OCI-LY1 (cell line): ENCODE measurements at regions not wholly inside any gene's neighbourhood (a gene's known extent, or its start where the extent isn't known, plus 50 kb on each side); places are given as distances from the start of the nearest gene placed in this dataset.

ENCODE experiments used
- H2AFZ ChIP-seq: fragments of 200-600 bp; sonication (generic), shearing (Covaris generic); 2 replicates; pipeline ENCODE4 v1.6.0; 2014; ENCODE audit warnings: antibody characterized with exemption, mild to moderate bottlenecking, low read length
- H3F3A ChIP-seq: fragments of 200-600 bp; sonication (generic), shearing (Covaris generic); 2 replicates; pipeline ENCODE4 v1.6.0; 2014; ENCODE audit warnings: mild to moderate bottlenecking, antibody characterized with exemption, low read length, moderate library complexity; ENCODE audit not compliant: insufficient read depth
- H3K27ac ChIP-seq: fragments of 200-600 bp; sonication (generic); 2 replicates; pipeline ENCODE4 v1.5.1; 2014; ENCODE audit warnings: low read length, mixed run types, mild to moderate bottlenecking, low read depth; ENCODE audit not compliant: poor library complexity, severe bottlenecking
- H3K27me3 ChIP-seq: fragments of 200-600 bp; sonication (generic); 2 replicates; pipeline ENCODE4 v1.6.0; 2014; ENCODE audit warnings: antibody characterized with exemption, mild to moderate bottlenecking, low read length, moderate library complexity; ENCODE audit not compliant: insufficient read depth
- H3K36me3 ChIP-seq: fragments of 200-600 bp; sonication (generic); 2 replicates; pipeline ENCODE4 v1.6.1; 2014; ENCODE audit warnings: mild to moderate bottlenecking, antibody characterized with exemption, low read length, moderate library complexity, mixed read lengths; ENCODE audit not compliant: insufficient read depth
- H3K4me1 ChIP-seq: fragments of 200-600 bp; sonication (generic); 2 replicates; pipeline ENCODE4 v1.5.1; 2014; ENCODE audit warnings: mild to moderate bottlenecking, low read length, moderate library complexity; ENCODE audit not compliant: insufficient read depth, severe bottlenecking
- H3K4me2 ChIP-seq: fragments of 200-600 bp; sonication (generic), shearing (Covaris generic); 2 replicates; pipeline ENCODE4 v1.6.1; 2014; ENCODE audit warnings: low read length
- H3K4me3 ChIP-seq: fragments of 200-600 bp; sonication (generic); 2 replicates; pipeline ENCODE4 v1.5.1; 2014; ENCODE audit warnings: low read length, low read depth, mild to moderate bottlenecking, mixed read lengths; ENCODE audit not compliant: poor library complexity, severe bottlenecking
- H3K79me2 ChIP-seq: fragments of 200-600 bp; shearing (Covaris generic); 2 replicates; pipeline ENCODE4 v1.6.1; 2016; ENCODE audit warnings: mixed run types, low read length, mixed read lengths; ENCODE audit not compliant: insufficient read depth
- H3K9ac ChIP-seq: fragments of 200-600 bp; sonication (generic), shearing (Covaris generic); 2 replicates; pipeline ENCODE4 v1.6.1; 2014; ENCODE audit warnings: mild to moderate bottlenecking, low read length, mixed read lengths
- H3K9me2 ChIP-seq: fragments of 200-600 bp; sonication (generic), shearing (Covaris generic); 2 replicates; pipeline ENCODE4 v1.6.1; 2014; ENCODE audit warnings: low read depth, mild to moderate bottlenecking, low read length, mixed read lengths
- H3K9me3 ChIP-seq: fragments of 200-600 bp; shearing (Covaris generic); 2 replicates; pipeline ENCODE4 v1.6.1; 2014; ENCODE audit warnings: low read length, mixed read lengths
- H4K20me1 ChIP-seq: fragments of 200-600 bp; sonication (generic), shearing (Covaris generic); 2 replicates; pipeline ENCODE4 v1.6.0; 2016; ENCODE audit warnings: mild to moderate bottlenecking, low read length; ENCODE audit not compliant: insufficient read depth
- EZH2 ChIP-seq: fragments of 200-600 bp; sonication (generic), shearing (Covaris generic); IDR thresholded peaks from 2 replicates; pipeline ENCODE4 v1.8.0; 2017; ENCODE audit warnings: borderline replicate concordance, mixed run types, mild to moderate bottlenecking, antibody characterized with exemption, low read length, moderate library complexity, mixed read lengths
- TF ChIP-seq, protein P1 (sequence below): fragments of 200-600 bp; sonication (generic), shearing (Covaris generic); IDR thresholded peaks from 2 replicates; pipeline ENCODE4 v1.5.1; 2017; ENCODE audit warnings: mild to moderate bottlenecking, antibody characterized with exemption, low read length, moderate library complexity, mixed read lengths

DNA sequence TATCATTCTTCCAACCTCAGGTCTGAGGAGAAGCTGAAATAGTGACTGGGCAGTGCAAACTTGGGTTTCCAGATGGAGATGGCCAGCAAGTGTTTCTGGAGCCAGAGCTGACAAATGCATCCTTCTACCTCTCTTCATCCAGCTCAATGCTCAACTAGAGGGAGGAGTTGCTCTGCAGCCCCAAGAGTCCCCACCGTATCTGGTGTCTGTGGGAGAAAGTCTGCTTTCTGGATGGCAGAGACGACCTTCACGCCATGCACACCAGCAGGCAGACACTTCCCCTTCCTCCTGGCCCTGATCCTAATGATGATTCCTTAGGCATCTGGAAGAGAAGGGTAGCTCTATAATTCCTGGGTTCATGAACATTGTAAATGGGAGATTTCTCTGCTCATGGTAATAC, 127.4 kb upstream of the SPACA1 start:
- peaks cover 100% of the 10 kb centered on the region for H3K4me1 ChIP-seq
- peaks cover 13% of the 10 kb centered on the region; the same call in 1 of the 2 replicates for H3F3A ChIP-seq
- no peaks in the 10 kb centered on the region for H3K9me2 ChIP-seq
- no peaks in the 10 kb centered on the region for H3K79me2 ChIP-seq
- H4K20me1 ChIP-seq = no peaks in the 10 kb centered on the region
- no peaks in the 10 kb centered on the region for H3K9me3 ChIP-seq
- no peaks in the 10 kb centered on the region for H3K27me3 ChIP-seq
- H3K4me2 ChIP-seq = peak overlapping the region; percentile 84
- H2AFZ ChIP-seq = no peak overlapping the region
- H3K36me3 ChIP-seq = no peaks in the 10 kb centered on the region
- peak overlapping the region; percentile 84 for H3K9ac ChIP-seq
- TF ChIP-seq, protein P1, sequence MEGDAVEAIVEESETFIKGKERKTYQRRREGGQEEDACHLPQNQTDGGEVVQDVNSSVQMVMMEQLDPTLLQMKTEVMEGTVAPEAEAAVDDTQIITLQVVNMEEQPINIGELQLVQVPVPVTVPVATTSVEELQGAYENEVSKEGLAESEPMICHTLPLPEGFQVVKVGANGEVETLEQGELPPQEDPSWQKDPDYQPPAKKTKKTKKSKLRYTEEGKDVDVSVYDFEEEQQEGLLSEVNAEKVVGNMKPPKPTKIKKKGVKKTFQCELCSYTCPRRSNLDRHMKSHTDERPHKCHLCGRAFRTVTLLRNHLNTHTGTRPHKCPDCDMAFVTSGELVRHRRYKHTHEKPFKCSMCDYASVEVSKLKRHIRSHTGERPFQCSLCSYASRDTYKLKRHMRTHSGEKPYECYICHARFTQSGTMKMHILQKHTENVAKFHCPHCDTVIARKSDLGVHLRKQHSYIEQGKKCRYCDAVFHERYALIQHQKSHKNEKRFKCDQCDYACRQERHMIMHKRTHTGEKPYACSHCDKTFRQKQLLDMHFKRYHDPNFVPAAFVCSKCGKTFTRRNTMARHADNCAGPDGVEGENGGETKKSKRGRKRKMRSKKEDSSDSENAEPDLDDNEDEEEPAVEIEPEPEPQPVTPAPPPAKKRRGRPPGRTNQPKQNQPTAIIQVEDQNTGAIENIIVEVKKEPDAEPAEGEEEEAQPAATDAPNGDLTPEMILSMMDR = no peak
- no peak for TF ChIP-seq EZH2
- peak overlapping the region; percentile 99 for H3K27ac ChIP-seq
- peak overlapping the region; percentile 60 for H3K4me3 ChIP-seq

DNA sequence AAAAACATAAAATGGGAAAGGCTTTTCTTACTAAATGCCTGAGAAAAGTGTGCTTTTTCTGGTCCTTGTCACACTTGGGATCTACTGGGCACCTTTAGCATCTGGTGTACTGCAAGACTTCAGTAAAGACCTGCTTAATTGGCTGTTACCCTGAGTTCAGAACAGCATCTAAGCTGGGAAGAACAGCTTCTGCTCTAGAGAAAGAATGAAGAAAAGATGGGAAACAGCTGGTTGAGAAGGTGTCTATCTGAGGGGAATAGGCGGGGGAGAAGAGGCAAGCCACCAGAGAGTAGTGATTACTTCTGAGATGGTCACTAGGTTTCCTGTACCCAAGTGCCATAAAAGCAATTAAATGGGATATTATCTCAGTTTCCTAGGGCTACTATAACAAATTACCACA, 128.2 kb upstream of the SPACA1 start:
- H4K20me1 ChIP-seq = no peaks in the 10 kb centered on the region
- peaks cover 100% of the 10 kb centered on the region for H3K4me1 ChIP-seq
- H3K36me3 ChIP-seq = no peaks in the 10 kb centered on the region
- H3K27ac ChIP-seq = peak overlapping the region; percentile 99
- H3F3A ChIP-seq = peaks cover 13% of the 10 kb centered on the region; the same call in 1 of the 2 replicates
- TF ChIP-seq, protein P1 = no peak
- no peak for TF ChIP-seq EZH2
- H3K9me3 ChIP-seq = no peaks in the 10 kb centered on the region
- H2AFZ ChIP-seq = no peak overlapping the region
- H3K79me2 ChIP-seq = no peaks in the 10 kb centered on the region
- H3K9ac ChIP-seq = peak overlapping the region; percentile 84
- no peaks in the 10 kb centered on the region for H3K9me2 ChIP-seq
- H3K4me3 ChIP-seq = peak overlapping the region; percentile 60
- H3K4me2 ChIP-seq = peak overlapping the region; percentile 84
- no peaks in the 10 kb centered on the region for H3K27me3 ChIP-seq

DNA sequence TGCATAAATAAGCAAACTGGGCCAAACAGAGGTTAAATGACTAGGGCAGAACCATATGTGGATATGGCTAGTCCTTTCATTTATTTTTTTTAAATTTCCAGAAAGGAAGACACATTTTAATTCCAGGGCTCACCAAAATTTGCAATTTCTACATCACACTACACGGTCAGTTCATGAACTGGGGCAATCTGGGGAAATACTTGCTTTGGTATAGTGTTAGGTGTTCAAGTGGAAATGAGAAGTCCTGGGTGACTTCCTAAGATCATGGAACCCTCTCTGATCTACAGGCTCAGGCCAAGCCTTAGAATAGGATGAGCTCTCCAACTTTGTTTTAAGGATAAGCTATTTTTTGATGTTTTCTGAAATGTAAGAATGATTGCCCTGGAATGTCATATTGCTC, 128.6 kb upstream of the SPACA1 start:
- H3K4me2 ChIP-seq = peak overlapping the region; percentile 84
- peak overlapping the region; percentile 84 for H3K9ac ChIP-seq
- no peaks in the 10 kb centered on the region for H3K9me2 ChIP-seq
- H3K4me1 ChIP-seq = peaks cover 100% of the 10 kb centered on the region
- no peaks in the 10 kb centered on the region for H3K79me2 ChIP-seq
- H3K9me3 ChIP-seq = no peaks in the 10 kb centered on the region
- peak overlapping the region; percentile 60 for H3K4me3 ChIP-seq
- TF ChIP-seq, protein P1 = no peak
- TF ChIP-seq EZH2 = no peak
- H3F3A ChIP-seq = peaks cover 13% of the 10 kb centered on the region; the same call in 1 of the 2 replicates
- no peaks in the 10 kb centered on the region for H3K27me3 ChIP-seq
- peak overlapping the region; percentile 99 for H3K27ac ChIP-seq
- no peak overlapping the region; the same call in 1 of the 2 replicates for H2AFZ ChIP-seq
- no peaks in the 10 kb centered on the region for H4K20me1 ChIP-seq
- no peaks in the 10 kb centered on the region for H3K36me3 ChIP-seq
